Fibroblast of villous mesenchyme (primary cell): ENCODE measurements at regions not wholly inside any gene's neighbourhood (a gene's known extent, or its start where the extent isn't known, plus 50 kb on each side); places are given as distances from the start of the nearest gene placed in this dataset.
"Not testable (repeated sequence)": the region's sequence is repeated elsewhere in the genome, so short reads cannot be mapped to it uniquely, and the experiment has no call there.

Source experiments
- DNase-seq: peaks from one replicate; pipeline ENCODE4 v3.0.0-alpha.2; 2010; ENCODE audit warnings: low read depth
- H3K4me3 ChIP-seq: 2 replicates; pipeline ENCODE4 v1.5.1; 2011; ENCODE audit warnings: low read depth, mild to moderate bottlenecking, low read length
- TF ChIP-seq, protein P1 (sequence below): IDR thresholded peaks from 2 replicates; pipeline ENCODE4 v1.5.1; 2012; ENCODE audit warnings: low read depth, mild to moderate bottlenecking, low read length; ENCODE audit not compliant: insufficient read depth

DNA sequence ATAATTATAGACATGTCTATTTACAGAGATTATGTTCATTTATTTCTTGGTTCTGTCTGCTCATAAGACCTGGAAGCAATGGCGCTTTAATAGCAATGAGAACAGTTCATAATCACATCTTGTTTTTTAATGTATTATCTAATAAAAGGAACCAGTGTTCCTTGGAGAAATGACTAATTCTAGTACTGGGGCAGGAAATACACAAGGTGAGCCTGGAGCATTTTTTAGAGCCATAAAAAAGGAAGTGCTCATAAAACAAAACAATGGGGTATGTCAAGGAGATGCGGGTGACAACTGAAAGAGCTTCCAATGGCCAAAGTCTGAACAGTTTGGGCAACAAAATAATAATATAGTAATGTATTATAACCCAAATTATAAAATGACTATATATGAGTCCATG is 531.9 kb upstream of the CHD1 start:
- TF ChIP-seq, protein P1, sequence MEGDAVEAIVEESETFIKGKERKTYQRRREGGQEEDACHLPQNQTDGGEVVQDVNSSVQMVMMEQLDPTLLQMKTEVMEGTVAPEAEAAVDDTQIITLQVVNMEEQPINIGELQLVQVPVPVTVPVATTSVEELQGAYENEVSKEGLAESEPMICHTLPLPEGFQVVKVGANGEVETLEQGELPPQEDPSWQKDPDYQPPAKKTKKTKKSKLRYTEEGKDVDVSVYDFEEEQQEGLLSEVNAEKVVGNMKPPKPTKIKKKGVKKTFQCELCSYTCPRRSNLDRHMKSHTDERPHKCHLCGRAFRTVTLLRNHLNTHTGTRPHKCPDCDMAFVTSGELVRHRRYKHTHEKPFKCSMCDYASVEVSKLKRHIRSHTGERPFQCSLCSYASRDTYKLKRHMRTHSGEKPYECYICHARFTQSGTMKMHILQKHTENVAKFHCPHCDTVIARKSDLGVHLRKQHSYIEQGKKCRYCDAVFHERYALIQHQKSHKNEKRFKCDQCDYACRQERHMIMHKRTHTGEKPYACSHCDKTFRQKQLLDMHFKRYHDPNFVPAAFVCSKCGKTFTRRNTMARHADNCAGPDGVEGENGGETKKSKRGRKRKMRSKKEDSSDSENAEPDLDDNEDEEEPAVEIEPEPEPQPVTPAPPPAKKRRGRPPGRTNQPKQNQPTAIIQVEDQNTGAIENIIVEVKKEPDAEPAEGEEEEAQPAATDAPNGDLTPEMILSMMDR = no peak
- no peak for DNase-seq

DNA sequence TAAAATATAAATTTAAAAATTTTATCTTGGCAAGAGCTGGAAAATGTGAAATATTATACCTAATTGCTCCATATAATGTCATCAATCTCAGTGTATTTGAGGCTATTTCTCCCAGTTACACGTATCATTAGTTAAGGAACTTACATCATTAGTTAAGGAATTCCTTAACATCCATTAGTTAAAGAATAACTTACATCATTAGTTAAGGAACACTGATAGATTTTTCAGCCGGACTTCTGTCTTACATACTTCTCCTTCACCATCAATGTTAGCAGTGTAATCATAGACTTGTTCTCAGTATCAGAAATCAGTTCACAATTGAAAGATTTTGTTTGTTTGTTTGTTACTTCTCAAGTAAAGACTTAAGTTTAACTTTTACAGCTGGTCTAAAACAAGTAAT is 524.4 kb upstream of the CHD1 start:
- TF ChIP-seq, protein P1 = no peak
- no peak for DNase-seq
- H3K4me3 ChIP-seq = no peak overlapping the region

More for the DNA sequence above, 531.9 kb upstream of the CHD1 start:
- H3K4me3 ChIP-seq = no peak overlapping the region

DNA sequence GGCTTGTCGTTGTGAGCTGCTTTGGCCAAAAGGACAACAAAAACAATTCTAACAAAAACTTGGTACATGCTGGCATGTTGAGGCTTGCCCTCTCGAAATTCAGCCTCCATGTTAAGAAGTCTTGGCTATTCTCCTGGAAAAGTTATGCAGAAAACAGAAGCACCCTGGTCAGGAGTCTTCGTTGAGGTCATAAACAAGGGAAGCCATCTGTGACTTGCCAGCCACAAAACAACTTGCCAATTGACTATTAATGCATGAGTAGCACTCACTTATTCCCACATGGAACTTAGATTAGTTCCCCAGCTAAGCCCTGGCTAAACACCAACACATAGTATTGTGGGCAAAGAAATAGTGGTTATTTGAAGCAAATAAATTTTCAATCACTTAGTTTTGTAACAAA is 521.0 kb upstream of the CHD1 start:
- TF ChIP-seq, protein P1 = no peak
- H3K4me3 ChIP-seq = no peak overlapping the region
- DNase-seq = no peak

DNA sequence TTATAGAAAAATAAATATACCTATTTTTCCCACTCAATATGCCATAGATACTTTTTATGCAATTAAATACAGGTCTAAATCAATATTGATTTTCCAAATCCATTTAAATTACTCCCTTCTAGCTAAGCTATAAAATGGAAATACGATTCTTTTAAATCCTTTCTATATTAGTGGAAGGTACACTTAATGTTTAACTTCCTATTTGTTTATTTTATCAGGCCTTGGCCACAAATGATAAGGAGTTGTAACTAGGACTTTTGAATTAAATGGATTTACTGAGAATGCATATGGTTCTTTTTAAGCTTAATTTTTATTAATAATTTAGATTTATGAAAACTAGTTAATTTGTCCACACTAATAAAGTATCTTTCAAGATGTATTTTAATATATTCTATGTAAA is 517.0 kb upstream of the CHD1 start:
- TF ChIP-seq, protein P1 = no peak
- H3K4me3 ChIP-seq = no peak overlapping the region
- no peak for DNase-seq

GRCh38 chr5:99441235-99441634 is 512.4 kb upstream of the CHD1 start:
- DNase-seq = no peak
- H3K4me3 ChIP-seq = no peak overlapping the region
- TF ChIP-seq, protein P1 = no peak

DNA sequence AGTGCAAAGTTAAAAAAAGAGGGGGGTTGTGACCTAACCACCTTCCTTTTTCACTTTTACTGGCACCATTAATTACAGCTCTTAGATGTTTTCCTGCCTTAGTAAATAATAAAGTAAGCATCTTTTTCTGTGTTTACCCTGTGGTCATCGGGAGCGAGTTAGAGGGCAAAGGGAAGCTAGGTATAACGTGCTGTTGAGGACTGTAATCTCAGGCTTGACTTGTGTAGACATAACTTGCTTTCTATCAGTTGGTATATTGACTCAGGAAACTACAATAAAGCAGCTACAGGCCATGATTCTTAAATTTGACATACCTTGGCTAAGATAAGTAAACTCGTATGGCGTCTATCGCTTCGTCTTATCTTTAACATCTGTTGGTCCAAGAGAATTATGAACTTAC is 509.8 kb upstream of the CHD1 start:
- no peak for DNase-seq
- H3K4me3 ChIP-seq = no peak overlapping the region
- TF ChIP-seq, protein P1 = no peak

DNA sequence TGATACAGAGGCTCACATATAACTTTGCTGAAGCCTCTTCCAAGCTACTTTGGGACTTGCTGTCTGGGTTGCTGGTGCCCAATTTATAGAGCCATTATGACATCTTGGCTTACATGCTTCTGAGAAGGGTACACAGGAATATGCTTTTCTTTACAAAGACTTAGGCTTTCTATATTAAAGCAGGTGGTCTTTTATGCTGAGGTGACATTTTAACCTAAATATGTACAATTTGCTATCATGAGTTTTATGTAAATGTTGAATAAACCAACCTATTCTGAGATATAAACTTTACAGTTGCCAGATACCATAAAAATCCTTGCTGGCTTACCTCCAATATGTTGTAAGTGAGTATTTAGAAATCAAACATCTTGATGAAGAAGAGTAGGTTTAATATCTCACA is 509.2 kb upstream of the CHD1 start:
- TF ChIP-seq, protein P1 = no peak
- DNase-seq = no peak
- H3K4me3 ChIP-seq = no peak overlapping the region

DNA sequence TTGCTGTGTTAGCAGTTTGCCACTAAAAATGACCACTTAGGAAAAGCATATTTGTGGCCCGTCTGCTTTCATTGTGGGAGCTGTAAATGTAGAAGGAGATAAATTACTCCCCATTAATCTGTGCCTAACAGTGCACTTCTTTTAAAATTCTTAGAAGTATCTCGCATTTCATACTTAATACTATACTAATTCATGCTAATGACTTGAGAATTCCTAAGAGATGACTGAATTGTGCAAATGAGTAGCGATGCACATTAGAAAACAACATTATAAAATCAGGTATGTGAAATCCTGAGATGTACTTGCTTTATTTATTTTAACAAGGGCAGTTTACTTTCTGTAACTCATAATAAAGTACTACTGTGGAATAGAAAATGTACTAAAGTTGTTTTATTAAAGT is 494.6 kb upstream of the CHD1 start:
- not testable (repeated sequence) for DNase-seq, H3K4me3 ChIP-seq

DNA sequence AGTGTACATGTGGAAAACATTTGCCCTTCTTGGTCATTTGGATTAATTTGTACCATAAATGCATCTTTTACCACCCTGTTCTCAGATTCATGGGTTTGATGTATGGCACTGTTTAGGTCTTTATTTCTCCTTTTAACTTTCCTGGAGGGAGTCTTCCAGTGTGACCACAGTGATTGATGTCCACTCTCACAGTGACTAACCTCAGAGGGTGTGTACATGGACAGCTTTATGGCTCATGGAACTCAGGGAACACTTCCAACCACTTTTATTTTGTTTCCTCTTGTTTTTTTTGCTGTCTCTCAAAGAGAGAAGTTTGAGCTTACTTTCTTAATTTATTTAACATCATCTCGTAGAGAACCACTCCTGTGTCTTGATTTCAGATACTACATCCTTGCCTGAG is 489.8 kb upstream of the CHD1 start:
- not testable (repeated sequence) for DNase-seq, H3K4me3 ChIP-seq

GRCh38 chr5:99410386-99410785 is 481.6 kb upstream of the CHD1 start:
- not testable (repeated sequence) for H3K4me3 ChIP-seq, DNase-seq

DNA sequence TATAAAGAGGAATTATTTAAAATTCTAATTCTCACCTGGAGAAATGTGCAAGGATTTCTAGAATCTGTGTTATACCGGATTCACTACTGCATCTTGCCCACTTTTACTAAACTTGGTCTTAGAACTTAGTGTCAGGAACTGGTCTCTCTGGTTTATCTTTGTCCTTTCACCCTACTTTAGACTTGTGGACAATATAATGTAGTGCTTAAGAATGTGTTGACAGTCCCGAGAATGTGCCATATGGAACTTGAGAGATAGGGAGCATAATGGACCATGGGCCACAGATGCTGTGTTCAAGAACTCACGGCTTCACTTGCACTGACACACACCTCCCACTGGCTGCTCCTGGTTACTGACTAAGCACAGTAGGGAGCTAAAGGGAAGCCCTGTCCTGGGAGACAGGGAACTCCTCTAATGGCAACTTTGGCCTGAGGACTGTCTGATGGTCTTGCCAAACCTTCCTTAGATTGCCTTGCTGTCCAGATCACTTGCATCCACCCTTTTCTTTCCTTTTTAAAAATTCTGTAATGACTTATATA is 476.0 kb upstream of the CHD1 start:
- not testable (repeated sequence) for H3K4me3 ChIP-seq, DNase-seq
